GM18505 (cell line): ENCODE measurements at regions not wholly inside any gene's neighbourhood (a gene's known extent, or its start where the extent isn't known, plus 50 kb on each side); places are given as distances from the start of the nearest gene placed in this dataset.

ENCODE experiments used
- ATAC-seq: cut with Tn5 transposase; IDR thresholded peaks from one replicate; pipeline ENCODE4 v1.9.1; 2021; ENCODE audit not compliant: unreplicated experiment
- POLR2A ChIP-seq: IDR thresholded peaks from 4 replicates; pipeline ENCODE4 v1.6.1; 2011; ENCODE audit warnings: borderline replicate concordance; ENCODE audit not compliant: insufficient read depth, insufficient read length; ENCODE audit errors: extremely low read depth

DNA sequence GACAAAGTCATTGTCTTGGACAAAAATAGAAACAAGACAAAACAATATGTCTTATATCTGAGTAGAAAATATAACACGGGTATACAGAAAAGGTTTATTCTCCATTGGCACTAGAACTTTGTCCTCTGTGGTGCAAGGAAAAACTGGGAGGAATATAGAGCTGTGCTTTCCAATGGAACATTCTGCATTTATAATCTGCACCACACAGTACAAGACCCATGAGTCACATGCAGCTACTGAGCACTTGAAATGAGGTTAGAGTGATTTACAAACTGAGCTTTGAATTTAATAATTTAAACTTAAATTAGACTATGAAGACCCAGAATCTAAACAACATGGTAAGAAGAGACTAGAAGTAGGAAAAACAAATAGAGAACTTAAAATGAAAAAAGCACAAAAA is 86.1 kb downstream of the RAP2A start:
- TF ChIP-seq POLR2A = no peak
- ATAC-seq = no peak

DNA sequence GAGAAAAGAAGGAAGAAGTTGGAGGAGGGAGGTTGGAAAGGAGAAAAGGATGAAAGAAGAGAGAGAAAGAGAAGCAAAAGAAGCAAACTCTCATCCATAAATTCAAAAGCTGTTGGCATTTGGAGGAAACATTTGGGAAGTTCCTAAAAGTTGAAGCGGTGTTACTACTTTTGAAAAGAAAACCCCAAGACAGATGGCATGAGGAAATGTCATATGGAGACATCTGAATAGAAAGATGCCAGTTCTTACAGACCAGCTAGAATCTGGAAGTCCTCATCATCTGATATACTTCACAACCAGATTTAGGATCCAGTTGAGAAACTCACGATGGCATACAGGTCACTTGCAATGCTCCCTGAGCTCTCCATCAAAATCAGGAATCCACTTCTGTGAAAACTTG is 86.9 kb downstream of the RAP2A start:
- no peak for ATAC-seq
- no peak for TF ChIP-seq POLR2A

DNA sequence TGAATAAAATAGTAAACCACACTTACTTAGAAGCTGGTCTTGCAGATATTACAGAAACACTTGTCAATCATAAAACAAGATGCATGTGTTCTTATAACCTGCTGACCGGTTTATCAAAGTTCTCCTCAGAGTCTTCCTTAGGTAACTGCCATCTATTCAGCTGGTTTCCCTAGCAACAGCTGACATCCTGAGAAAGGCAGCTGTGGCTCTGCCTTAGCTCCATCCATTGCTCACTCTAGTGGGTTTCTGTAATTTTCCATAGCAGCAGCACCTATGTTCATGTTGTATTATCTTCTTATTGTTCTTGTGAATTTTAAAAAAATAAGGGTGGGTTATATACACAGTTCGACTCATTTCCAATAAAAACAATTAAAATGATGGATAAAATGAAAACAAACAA is 87.8 kb downstream of the RAP2A start:
- no peak for TF ChIP-seq POLR2A
- ATAC-seq = no peak

DNA sequence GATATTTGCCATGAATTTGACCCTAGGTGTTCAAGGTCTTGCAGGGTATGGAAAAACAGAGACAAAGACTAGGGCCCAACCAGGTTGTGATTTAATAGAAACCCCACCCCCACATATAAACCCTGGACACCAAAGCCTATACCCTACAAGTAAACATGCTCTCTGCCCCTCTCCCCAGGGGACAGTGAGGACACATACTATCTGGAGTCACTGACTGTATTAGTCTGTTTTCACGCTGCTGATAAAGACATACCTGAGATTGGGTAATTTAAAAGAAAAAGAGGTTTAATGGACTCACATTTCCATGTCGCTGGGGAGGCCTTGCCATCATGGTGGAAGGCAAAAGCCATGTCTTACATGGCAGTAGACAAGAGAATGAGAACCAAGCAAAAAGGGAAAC is 88.3 kb downstream of the RAP2A start:
- ATAC-seq = no peak
- TF ChIP-seq POLR2A = no peak

DNA sequence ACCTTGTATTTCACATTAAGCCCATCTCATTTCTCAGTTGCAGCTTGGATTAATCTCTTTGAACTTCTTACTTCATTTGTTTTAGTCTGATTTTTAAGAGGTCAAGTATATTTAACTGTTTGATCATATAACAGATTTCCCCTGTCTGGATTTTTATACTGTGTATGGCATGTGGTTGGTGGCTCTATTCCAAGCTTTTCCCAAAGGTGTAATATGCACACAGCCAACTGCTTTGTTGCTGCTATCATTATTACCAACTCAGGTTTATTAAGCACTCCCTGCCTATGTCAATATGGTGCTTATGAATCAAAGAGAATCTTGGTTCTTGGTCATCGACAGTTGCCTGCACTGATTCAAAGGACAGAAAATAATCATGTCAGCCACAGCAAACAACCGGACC is 92.6 kb downstream of the RAP2A start:
- no peak for ATAC-seq
- no peak for TF ChIP-seq POLR2A

DNA sequence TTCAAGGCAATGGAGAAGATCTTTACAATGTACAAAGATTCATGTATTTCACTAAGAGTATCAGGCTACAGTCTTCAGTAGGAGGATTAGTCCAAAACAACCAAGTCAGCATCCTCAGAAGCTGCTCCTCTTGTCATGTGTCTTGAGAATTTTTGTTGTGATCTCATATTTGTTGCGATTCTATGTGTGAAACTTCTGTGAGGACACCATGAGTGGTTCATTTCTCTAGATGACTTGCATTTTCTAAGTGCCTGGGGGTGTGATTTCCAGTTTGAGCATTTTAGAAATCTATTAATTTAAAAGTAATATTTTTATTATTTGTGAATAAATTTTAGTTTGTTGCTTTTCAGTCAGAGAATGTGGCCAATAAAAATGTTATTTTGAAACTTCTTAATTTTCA is 94.5 kb downstream of the RAP2A start:
- no peak for TF ChIP-seq POLR2A
- no peak for ATAC-seq

DNA sequence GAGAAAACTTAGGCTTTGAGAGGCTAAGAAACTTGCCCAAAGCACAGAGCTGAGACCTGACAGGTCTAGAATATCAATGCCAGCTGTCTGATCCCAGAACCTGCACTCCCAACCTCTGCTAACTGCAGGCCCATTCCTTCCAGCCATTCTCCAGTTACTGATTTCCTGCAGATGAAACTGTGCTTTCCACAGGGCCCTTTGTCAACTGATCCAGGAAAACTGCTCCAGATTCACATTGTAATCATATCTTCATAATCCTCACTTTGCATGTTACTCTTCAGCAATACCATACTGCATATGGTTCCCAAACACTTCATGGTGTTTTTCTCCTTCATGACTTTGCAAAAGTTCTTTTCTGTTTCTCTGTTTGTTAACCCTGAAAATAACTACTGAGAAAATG is 100.6 kb downstream of the RAP2A start:
- TF ChIP-seq POLR2A = no peak
- no peak for ATAC-seq

DNA sequence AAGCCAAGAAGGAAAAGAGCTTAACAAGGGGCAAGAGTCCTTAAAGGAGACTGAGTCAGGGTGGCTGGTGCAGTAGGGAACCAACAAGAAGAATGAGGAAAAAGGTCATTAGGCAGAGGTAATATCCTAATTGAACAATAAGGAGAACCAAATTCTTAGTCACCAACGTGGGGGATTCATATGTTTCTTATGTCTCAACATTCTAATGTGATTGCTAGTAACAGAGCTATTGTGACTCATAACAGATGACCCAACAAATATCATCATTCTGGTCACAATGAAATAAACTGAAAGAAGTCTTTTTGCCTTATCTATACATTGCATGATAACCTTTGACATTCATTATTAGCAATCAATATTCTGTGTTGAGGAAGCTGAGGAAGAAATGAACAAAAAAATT is 101.6 kb downstream of the RAP2A start:
- no peak for ATAC-seq
- no peak for TF ChIP-seq POLR2A

DNA sequence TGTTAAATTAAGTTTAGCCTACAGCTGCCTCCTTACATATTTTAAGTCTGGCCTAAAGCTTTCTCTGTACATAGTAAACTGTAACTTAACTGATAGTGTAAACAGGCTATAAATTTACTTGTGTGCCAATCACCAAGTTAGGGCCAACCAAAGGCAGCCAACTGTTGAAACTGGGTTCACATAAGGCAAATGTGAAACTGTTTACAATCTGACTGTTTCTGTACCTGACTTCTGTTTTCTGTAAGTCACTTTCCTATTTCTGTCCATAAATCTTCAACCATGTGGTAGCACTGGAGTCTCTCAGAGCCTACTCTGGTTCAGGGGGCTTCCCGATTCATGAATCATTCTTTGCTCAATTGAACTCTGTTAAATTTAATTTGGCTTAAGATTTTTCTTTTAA is 103.1 kb downstream of the RAP2A start:
- ATAC-seq = peak; percentile 64
- TF ChIP-seq POLR2A = no peak

DNA sequence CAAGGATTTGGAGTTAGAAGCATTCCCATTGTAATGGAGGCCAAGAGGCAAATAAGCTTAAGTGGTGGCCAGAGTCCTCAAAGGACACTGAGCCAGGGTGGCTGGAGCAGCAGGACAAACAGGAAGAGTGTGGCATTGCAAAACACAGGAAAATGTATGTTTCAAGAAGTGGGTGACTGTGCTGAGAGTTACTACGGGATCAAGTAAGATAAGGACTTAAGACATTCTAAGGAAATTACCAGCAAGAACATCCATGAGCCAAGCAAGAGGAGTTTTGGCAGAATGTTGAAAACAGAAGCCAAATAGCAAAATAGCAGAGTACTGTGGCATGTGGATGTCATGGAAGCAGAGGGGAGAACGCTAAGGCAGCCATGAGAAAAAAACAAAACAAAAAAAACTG is 104.2 kb downstream of the RAP2A start:
- no peak for ATAC-seq
- TF ChIP-seq POLR2A = no peak

DNA sequence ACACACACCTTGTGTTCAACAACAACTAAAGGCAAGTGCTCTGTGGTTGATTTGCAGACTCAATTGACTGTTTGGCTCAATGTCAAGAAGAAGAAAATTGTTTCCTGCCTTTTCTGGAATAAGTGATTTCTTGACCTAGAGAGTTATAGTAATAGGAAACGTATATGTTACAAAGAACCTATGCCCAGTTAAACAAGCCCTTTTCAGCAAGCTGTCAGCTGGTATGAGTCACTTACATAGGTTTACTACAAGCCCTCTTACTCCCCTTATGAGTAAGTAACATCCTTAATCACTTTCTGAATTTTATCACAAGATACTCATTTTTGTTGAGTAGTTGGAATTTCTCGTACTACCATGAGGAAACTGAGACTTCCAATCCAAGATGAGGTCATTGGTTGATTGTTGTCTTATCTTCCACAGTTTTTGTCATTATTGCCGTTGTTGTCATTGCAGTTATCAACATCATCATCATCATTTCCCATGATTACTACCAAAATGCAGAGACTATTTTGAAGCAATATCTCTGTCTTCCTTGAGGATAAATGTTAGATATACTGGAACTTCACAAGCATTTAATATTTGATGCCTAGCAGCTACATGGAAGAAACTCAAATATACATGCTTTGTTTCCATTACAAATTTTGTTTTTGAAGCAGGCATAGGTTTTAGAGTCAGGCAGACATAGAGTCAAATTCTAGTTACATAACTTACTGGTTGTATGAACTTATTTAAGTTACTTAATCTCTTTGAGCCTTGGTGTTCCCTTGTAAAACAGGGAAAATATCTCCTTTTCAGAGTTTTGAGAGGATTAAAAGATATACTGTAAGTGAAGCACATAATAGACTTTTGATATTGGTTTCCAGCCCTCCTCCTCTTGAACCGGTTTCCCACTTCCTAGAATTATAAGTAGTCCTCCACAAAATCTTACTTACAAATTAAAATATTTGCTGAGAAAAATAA is 106.0 kb downstream of the RAP2A start:
- TF ChIP-seq POLR2A = no peak
- no peak for ATAC-seq

DNA sequence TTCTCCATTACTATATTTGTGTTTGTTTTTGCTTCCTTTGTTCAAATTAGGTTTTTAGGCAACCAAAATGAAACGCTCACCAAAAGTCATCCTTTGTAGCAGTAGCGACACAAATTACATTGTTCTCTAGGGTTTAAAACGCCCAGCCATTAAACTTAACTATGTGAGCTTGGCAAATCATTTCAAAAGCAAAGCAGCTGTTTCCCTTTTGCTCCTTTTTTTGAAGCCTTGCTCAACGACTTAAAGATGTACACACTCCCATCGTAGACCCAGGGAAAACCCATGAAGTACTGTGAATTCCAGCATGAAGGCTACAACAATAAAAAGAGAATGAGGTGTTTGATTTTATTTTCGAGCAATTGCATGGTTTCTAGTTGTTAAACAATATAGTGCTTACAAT is 106.7 kb downstream of the RAP2A start:
- TF ChIP-seq POLR2A = no peak
- no peak for ATAC-seq

DNA sequence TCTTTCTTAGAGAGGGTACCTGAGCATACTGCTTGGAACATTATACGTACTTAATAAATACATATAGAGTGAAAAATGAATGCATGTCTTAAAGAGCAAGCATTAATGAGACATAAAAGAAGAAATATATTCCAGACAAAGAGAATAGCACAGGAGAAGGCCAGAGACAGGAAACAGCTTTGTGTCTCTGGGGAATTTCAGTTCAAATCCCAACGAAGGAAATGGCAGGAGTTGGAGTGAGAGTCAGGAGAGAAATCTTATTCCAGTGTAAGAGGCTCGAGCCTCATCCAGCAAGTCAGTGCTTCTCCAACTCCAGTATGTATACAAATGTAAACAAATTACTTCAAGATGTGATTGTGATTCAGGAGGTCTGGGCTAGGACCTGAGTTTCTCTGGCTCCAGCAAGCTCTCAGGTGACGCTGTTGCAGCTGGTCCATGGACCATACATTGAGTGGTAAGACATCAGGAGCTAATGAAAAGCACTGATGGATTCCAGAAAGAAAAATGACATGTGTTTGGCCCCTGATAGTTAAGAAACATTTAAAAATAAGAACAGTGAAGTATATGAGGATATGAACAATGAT is 108.2 kb downstream of the RAP2A start:
- no peak for TF ChIP-seq POLR2A
- no peak for ATAC-seq
